ENCODE measurements at regions not wholly inside any gene's neighbourhood (a gene's known extent, or its start where the extent isn't known, plus 50 kb on each side); places are given as distances from the start of the nearest gene placed in this dataset.

DNA sequence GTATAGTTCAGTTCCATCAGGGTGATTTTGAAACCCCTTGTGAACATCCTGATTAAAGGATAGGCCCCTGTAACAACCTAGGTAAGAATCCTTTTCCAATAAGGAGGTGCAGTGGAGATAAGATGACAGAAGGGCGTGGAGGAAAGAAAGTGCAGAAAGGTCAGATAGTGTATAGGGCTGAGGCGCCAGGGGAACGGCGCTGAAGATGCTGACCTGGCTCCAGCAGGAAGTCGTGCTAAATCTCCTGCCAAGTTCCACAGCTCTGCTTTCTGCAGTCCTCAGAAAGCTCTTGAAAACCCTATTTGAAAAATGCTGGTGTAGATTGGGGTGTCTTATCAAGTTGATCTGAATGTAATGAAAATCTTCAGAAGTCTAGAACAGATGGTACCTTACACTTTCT, 221.7 kb downstream of the COG6 start:
- H3K79me2 ChIP-seq (ENCODE audit: insufficient read depth, low read depth, low read length): no peaks in the 10 kb centered on the region
- no peak overlapping the region for H3K27ac ChIP-seq (ENCODE audit: low read depth, low read length, poor library complexity, severe bottlenecking)
- no peaks in the 10 kb centered on the region for H3K4me1 ChIP-seq (ENCODE audit: insufficient read depth, low read length, poor library complexity, severe bottlenecking)
- intact Hi-C loops (cut with micrococcal nuclease; ENCODE audit: unreplicated experiment): no loop called here
- H3K9me3 ChIP-seq (ENCODE audit: low read length): no peaks in the 10 kb centered on the region
- no peaks in the 10 kb centered on the region for H3K9me2 ChIP-seq (ENCODE audit: insufficient read depth, low read length)
- ChIA-PET POLR2A (interaction anchor here (0.6 to 1.0 kb wide), 2 partner anchors 10 to 181 kb away, joined by 3 to 4 read pairs; no protein-coding TSS in a partner anchor), CTCF (ENCODE audit: unreplicated experiment) (no interaction called here)
- TF ChIP-seq EZH2phosphoT487 (IDR thresholded peaks at IDR 0.05; ENCODE audit: borderline replicate concordance, low read depth, low read length): no peak
- TF ChIP-seq, protein P1, sequence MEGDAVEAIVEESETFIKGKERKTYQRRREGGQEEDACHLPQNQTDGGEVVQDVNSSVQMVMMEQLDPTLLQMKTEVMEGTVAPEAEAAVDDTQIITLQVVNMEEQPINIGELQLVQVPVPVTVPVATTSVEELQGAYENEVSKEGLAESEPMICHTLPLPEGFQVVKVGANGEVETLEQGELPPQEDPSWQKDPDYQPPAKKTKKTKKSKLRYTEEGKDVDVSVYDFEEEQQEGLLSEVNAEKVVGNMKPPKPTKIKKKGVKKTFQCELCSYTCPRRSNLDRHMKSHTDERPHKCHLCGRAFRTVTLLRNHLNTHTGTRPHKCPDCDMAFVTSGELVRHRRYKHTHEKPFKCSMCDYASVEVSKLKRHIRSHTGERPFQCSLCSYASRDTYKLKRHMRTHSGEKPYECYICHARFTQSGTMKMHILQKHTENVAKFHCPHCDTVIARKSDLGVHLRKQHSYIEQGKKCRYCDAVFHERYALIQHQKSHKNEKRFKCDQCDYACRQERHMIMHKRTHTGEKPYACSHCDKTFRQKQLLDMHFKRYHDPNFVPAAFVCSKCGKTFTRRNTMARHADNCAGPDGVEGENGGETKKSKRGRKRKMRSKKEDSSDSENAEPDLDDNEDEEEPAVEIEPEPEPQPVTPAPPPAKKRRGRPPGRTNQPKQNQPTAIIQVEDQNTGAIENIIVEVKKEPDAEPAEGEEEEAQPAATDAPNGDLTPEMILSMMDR (conservative IDR thresholded peaks at IDR 0.05; ENCODE audit: low read length): no peak
- no peak overlapping the region for H3K4me3 ChIP-seq (ENCODE audit: low read depth, low read length, poor library complexity, severe bottlenecking)
- H2AFZ ChIP-seq (ENCODE audit: low read length): no peak overlapping the region
- no TSS peak for BruUV-seq (replicated peaks)
- H3K4me2 ChIP-seq (ENCODE audit: low read length): no peak overlapping the region
- DNase-seq (ENCODE audit: low spot score): no peak
- H4K20me1 ChIP-seq (ENCODE audit: insufficient read depth, low read length): no peaks in the 10 kb centered on the region
- H3K36me3 ChIP-seq (ENCODE audit: insufficient read depth, low read length): no peaks in the 10 kb centered on the region

DNA sequence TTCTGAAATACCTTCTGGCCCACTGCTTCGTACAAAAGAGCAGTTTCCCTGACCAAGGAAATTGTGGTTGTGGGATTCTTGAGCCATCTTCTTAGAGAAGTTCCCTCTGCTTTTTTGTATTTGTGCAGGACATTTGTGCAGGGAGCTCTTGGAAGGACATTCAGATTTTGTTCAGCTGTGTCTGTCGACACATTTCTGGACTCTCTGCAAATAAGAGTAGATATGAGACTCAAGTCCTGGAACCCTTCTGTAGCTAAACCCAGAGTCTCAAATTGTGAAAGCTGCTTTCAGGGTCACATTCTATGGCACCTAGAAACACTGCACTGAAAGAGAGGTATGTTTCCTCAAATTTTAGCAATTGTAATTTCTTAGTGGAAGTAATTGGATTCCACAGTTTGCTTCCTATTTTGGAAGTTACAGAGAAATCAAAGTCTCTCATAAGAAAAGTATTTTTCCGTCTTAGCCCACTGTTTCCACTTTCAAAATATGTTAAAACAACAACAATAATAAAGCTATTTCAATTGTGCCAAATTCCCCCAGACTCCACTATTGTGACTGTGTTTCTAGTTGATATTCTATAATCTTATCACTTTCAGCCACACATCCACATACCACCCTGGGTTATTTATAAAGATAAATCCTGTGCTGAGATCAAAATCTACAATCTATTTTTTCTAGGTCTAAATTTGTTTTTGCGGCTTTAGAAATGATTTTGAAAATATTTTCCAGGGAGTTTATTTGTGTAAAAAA, 224.0 kb downstream of the COG6 start:
- ChIA-PET CTCF (ENCODE audit: unreplicated experiment) (no interaction called here), POLR2A (interaction anchor here (0.6 kb wide), 1 partner anchor 212 kb away, joined by 4 read pairs; no protein-coding TSS in a partner anchor)
- Histone ChIP-seq H3K9me2 (ENCODE audit: insufficient read depth, low read length) (no peaks in the 10 kb centered on the region), H3K4me2 (ENCODE audit: low read length) (no peak overlapping the region), H3K27ac (ENCODE audit: low read depth, low read length, poor library complexity, severe bottlenecking) (no peak overlapping the region), H3K4me3 (ENCODE audit: low read depth, low read length, poor library complexity, severe bottlenecking) (no peak overlapping the region), H3K79me2 (ENCODE audit: insufficient read depth, low read depth, low read length) (no peaks in the 10 kb centered on the region), H3K9me3 (ENCODE audit: low read length) (peaks cover 19% of the 10 kb centered on the region), H3K36me3 (ENCODE audit: insufficient read depth, low read length) (no peaks in the 10 kb centered on the region), H4K20me1 (ENCODE audit: insufficient read depth, low read length) (no peaks in the 10 kb centered on the region), H3K4me1 (ENCODE audit: insufficient read depth, low read length, poor library complexity, severe bottlenecking) (no peaks in the 10 kb centered on the region), H2AFZ (ENCODE audit: low read length) (no peak overlapping the region)
- intact Hi-C loops (cut with micrococcal nuclease; ENCODE audit: unreplicated experiment): no loop called here
- TF ChIP-seq, protein P1 (conservative IDR thresholded peaks at IDR 0.05; ENCODE audit: low read length): no peak
- no peak for TF ChIP-seq EZH2phosphoT487 (IDR thresholded peaks at IDR 0.05; ENCODE audit: borderline replicate concordance, low read depth, low read length)
- no TSS peak for BruUV-seq (replicated peaks)
- no peak for DNase-seq (ENCODE audit: low spot score)

DNA sequence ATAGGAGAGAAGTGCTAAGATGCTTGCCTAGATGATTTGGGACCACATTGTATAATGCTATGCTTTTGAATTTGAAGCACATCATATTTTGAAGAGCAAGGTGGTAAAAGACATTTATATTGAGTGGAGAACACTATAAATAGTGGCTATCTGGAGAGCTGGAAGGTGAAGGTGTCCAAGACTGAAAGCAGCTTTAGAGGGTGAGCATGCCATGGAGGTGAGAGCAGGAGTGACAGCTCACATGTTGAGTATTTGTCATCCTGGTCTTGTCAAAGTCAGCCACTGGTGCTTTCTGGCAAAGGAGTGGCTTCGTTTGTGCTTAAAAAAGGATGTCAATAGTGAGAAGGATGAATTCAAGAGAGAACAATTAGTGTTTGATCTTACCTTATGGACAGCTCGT, 225.9 kb downstream of the COG6 start:
- no peak for DNase-seq (ENCODE audit: low spot score)
- Histone ChIP-seq H3K9me3 (ENCODE audit: low read length) (peaks cover 30% of the 10 kb centered on the region), H3K36me3 (ENCODE audit: insufficient read depth, low read length) (no peaks in the 10 kb centered on the region), H3K9me2 (ENCODE audit: insufficient read depth, low read length) (no peaks in the 10 kb centered on the region), H3K27ac (ENCODE audit: low read depth, low read length, poor library complexity, severe bottlenecking) (no peak overlapping the region), H3K4me1 (ENCODE audit: insufficient read depth, low read length, poor library complexity, severe bottlenecking) (no peaks in the 10 kb centered on the region), H3K4me2 (ENCODE audit: low read length) (no peak overlapping the region), H3K4me3 (ENCODE audit: low read depth, low read length, poor library complexity, severe bottlenecking) (no peak overlapping the region), H3K79me2 (ENCODE audit: insufficient read depth, low read depth, low read length) (no peaks in the 10 kb centered on the region), H2AFZ (ENCODE audit: low read length) (no peak overlapping the region), H4K20me1 (ENCODE audit: insufficient read depth, low read length) (no peaks in the 10 kb centered on the region)
- POLR2A ChIA-PET: interaction anchor here (0.9 to 1.3 kb wide), 2 partner anchors 10 to 21 kb away, joined by 3 read pairs; no protein-coding TSS in a partner anchor
- intact Hi-C loops (cut with micrococcal nuclease; ENCODE audit: unreplicated experiment): no loop called here
- CTCF ChIA-PET (ENCODE audit: unreplicated experiment): no interaction called here
- no peak for TF ChIP-seq EZH2phosphoT487 (IDR thresholded peaks at IDR 0.05; ENCODE audit: borderline replicate concordance, low read depth, low read length)
- TF ChIP-seq, protein P1 (conservative IDR thresholded peaks at IDR 0.05; ENCODE audit: low read length): no peak
- BruUV-seq (replicated peaks): no TSS peak
